B cell (primary cell): ENCODE measurements at regions not wholly inside any gene's neighbourhood (a gene's known extent, or its start where the extent isn't known, plus 50 kb on each side); places are given as distances from the start of the nearest gene placed in this dataset.

Experiments used
- EZH2 ChIP-seq: IDR thresholded peaks from 2 replicates; pipeline ENCODE4 v1.6.1; 2012; ENCODE audit warnings: borderline replicate concordance, low read depth, mild to moderate bottlenecking, moderate library complexity, low read length; ENCODE audit not compliant: insufficient read depth, poor library complexity, severe bottlenecking
- TF ChIP-seq, protein P1 (sequence below): fragments of 200-600 bp; IDR thresholded peaks from one replicate; pipeline ENCODE4 v1.8.0; 2022; ENCODE audit warnings: antibody characterized with exemption, mild to moderate bottlenecking

- TF ChIP-seq, protein P1, sequence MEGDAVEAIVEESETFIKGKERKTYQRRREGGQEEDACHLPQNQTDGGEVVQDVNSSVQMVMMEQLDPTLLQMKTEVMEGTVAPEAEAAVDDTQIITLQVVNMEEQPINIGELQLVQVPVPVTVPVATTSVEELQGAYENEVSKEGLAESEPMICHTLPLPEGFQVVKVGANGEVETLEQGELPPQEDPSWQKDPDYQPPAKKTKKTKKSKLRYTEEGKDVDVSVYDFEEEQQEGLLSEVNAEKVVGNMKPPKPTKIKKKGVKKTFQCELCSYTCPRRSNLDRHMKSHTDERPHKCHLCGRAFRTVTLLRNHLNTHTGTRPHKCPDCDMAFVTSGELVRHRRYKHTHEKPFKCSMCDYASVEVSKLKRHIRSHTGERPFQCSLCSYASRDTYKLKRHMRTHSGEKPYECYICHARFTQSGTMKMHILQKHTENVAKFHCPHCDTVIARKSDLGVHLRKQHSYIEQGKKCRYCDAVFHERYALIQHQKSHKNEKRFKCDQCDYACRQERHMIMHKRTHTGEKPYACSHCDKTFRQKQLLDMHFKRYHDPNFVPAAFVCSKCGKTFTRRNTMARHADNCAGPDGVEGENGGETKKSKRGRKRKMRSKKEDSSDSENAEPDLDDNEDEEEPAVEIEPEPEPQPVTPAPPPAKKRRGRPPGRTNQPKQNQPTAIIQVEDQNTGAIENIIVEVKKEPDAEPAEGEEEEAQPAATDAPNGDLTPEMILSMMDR: no peak
- no peak for TF ChIP-seq EZH2
Measured at GRCh38 chr11:122327528-122327927, 211.5 kb upstream of the BLID start.
